ENCODE measurements at regions not wholly inside any gene's neighbourhood (a gene's known extent, or its start where the extent isn't known, plus 50 kb on each side); places are given as distances from the start of the nearest gene placed in this dataset.

DNA sequence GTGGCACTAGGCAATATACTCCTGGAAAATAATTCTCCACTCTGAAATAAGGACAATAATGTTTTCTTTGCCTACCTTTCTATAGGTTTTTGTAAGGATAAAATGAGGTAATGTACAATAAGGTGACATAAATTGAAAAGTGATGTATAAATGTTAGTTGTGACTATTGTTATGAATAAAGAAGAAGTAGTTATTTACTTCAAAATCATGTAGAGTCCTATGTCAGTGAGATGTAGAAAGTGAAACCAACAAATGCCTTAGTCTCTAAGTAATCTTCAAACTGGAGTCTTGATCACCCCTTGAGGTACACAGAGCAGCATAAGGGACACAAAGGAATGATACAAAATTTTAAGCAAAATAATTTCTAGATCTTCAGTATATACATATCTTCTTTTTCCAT is 60.3 kb upstream of the TP63 start:
- Histone ChIP-seq H3K4me2 (ENCODE audit: extremely low read depth, insufficient read depth, low read length) (no peak overlapping the region), H4K20me1 (ENCODE audit: control insufficient read depth, extremely low read depth, insufficient read depth, low read length) (no peaks in the 10 kb centered on the region), H3K9me3 (ENCODE audit: control insufficient read depth, insufficient read depth, low read depth, low read length) (no peaks in the 10 kb centered on the region), H3K4me3 (replicated peaks in 1 of 4; ENCODE audit: control extremely low read depth in 1 of 4, insufficient read depth in 1 of 4, low read depth in 3 of 4, low read length in 4 of 4) (no peak overlapping the region), H3K27me3 (ENCODE audit: control insufficient read depth, insufficient read depth, low read length) (no peaks in the 10 kb centered on the region), H3K79me2 (ENCODE audit: control insufficient read depth, insufficient read depth, low read length) (no peaks in the 10 kb centered on the region), H3K36me3 (ENCODE audit: control insufficient read depth, insufficient read depth, low read length) (no peaks in the 10 kb centered on the region), H3K9ac (ENCODE audit: insufficient read depth, low read length) (no peak overlapping the region), H3K27ac (ENCODE audit: insufficient read depth, low read length) (no peak overlapping the region), H3K4me1 (ENCODE audit: control insufficient read depth, extremely low read depth, insufficient read depth, low read length) (no peaks in the 10 kb centered on the region), H2AFZ (ENCODE audit: low read length) (no peak overlapping the region)
- TF ChIP-seq EZH2 (IDR thresholded peaks at IDR 0.05; ENCODE audit: low read length, missing control alignments), result no peak
- TF ChIP-seq, protein P1, sequence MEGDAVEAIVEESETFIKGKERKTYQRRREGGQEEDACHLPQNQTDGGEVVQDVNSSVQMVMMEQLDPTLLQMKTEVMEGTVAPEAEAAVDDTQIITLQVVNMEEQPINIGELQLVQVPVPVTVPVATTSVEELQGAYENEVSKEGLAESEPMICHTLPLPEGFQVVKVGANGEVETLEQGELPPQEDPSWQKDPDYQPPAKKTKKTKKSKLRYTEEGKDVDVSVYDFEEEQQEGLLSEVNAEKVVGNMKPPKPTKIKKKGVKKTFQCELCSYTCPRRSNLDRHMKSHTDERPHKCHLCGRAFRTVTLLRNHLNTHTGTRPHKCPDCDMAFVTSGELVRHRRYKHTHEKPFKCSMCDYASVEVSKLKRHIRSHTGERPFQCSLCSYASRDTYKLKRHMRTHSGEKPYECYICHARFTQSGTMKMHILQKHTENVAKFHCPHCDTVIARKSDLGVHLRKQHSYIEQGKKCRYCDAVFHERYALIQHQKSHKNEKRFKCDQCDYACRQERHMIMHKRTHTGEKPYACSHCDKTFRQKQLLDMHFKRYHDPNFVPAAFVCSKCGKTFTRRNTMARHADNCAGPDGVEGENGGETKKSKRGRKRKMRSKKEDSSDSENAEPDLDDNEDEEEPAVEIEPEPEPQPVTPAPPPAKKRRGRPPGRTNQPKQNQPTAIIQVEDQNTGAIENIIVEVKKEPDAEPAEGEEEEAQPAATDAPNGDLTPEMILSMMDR (conservative IDR thresholded peaks at IDR 0.05 in 1 of 2, IDR thresholded peaks at IDR 0.05 in 1 of 2; ENCODE audit: low read depth in 1 of 2, low read length in 2 of 2), result no peak
- DNase-seq (ENCODE audit: low read depth in 2 of 2), result no peak

- no peaks in the 10 kb centered on the region for H3K79me2 ChIP-seq (ENCODE audit: control insufficient read depth, insufficient read depth, low read length)
- H3K36me3 ChIP-seq (ENCODE audit: control insufficient read depth, insufficient read depth, low read length), result no peaks in the 10 kb centered on the region
- no peaks in the 10 kb centered on the region for H3K4me1 ChIP-seq (ENCODE audit: control insufficient read depth, extremely low read depth, insufficient read depth, low read length)
- no peak overlapping the region for H3K27ac ChIP-seq (ENCODE audit: insufficient read depth, low read length)
- H3K9me3 ChIP-seq (ENCODE audit: control insufficient read depth, insufficient read depth, low read depth, low read length), result no peaks in the 10 kb centered on the region
- no peaks in the 10 kb centered on the region for H3K27me3 ChIP-seq (ENCODE audit: control insufficient read depth, insufficient read depth, low read length)
- no peak overlapping the region for H3K4me2 ChIP-seq (ENCODE audit: extremely low read depth, insufficient read depth, low read length)
- TF ChIP-seq, protein P1 (conservative IDR thresholded peaks at IDR 0.05 in 1 of 2, IDR thresholded peaks at IDR 0.05 in 1 of 2; ENCODE audit: low read depth in 1 of 2, low read length in 2 of 2), result no peak
- TF ChIP-seq EZH2 (IDR thresholded peaks at IDR 0.05; ENCODE audit: low read length, missing control alignments), result no peak
- DNase-seq (ENCODE audit: low read depth in 2 of 2), result peak in 1 of 2 donors; percentile 58
- no peaks in the 10 kb centered on the region for H4K20me1 ChIP-seq (ENCODE audit: control insufficient read depth, extremely low read depth, insufficient read depth, low read length)
- H2AFZ ChIP-seq (ENCODE audit: low read length), result no peak overlapping the region
- no peak overlapping the region for H3K4me3 ChIP-seq (replicated peaks in 1 of 4; ENCODE audit: control extremely low read depth in 1 of 4, insufficient read depth in 1 of 4, low read depth in 3 of 4, low read length in 4 of 4)
- H3K9ac ChIP-seq (ENCODE audit: insufficient read depth, low read length), result no peak overlapping the region
Measured at GRCh38 chr3:189572249-189572648, 58.9 kb upstream of the TP63 start.

DNA sequence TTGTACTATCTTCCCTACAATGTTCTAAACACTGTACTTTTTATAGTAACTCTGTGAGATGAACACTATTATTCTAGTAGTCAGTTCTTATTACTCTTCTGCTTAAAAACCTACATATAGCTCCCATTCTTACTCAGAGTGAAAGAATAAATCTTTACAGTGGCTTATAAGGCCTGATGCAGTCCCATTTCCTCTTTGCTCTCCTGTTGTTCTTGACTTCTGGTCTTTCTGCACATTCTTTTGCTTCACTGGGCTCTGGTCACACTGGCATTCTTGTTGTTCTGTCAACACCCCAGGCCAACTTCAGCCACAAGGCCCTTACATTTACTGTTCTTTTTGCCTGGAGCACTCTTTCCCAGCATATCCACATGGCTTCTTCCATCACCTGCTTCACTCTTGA is 58.2 kb upstream of the TP63 start:
- peak in 1 of 2 donors; percentile 5 for DNase-seq (ENCODE audit: low read depth in 2 of 2)
- Histone ChIP-seq H3K9me3 (ENCODE audit: control insufficient read depth, insufficient read depth, low read depth, low read length) (no peaks in the 10 kb centered on the region), H3K4me1 (ENCODE audit: control insufficient read depth, extremely low read depth, insufficient read depth, low read length) (no peaks in the 10 kb centered on the region), H3K4me2 (ENCODE audit: extremely low read depth, insufficient read depth, low read length) (no peak overlapping the region), H4K20me1 (ENCODE audit: control insufficient read depth, extremely low read depth, insufficient read depth, low read length) (no peaks in the 10 kb centered on the region), H3K9ac (ENCODE audit: insufficient read depth, low read length) (no peak overlapping the region), H3K27ac (ENCODE audit: insufficient read depth, low read length) (no peak overlapping the region), H3K27me3 (ENCODE audit: control insufficient read depth, insufficient read depth, low read length) (no peaks in the 10 kb centered on the region), H3K36me3 (ENCODE audit: control insufficient read depth, insufficient read depth, low read length) (no peaks in the 10 kb centered on the region), H3K79me2 (ENCODE audit: control insufficient read depth, insufficient read depth, low read length) (no peaks in the 10 kb centered on the region), H3K4me3 (replicated peaks in 1 of 4; ENCODE audit: control extremely low read depth in 1 of 4, insufficient read depth in 1 of 4, low read depth in 3 of 4, low read length in 4 of 4) (no peak overlapping the region), H2AFZ (ENCODE audit: low read length) (no peak overlapping the region)
- TF ChIP-seq EZH2 (IDR thresholded peaks at IDR 0.05; ENCODE audit: low read length, missing control alignments), result no peak
- TF ChIP-seq, protein P1 (conservative IDR thresholded peaks at IDR 0.05 in 1 of 2, IDR thresholded peaks at IDR 0.05 in 1 of 2; ENCODE audit: low read depth in 1 of 2, low read length in 2 of 2), result no peak
